ENCODE measurements at regions not wholly inside any gene's neighbourhood (a gene's known extent, or its start where the extent isn't known, plus 50 kb on each side); places are given as distances from the start of the nearest gene placed in this dataset.

DNA sequence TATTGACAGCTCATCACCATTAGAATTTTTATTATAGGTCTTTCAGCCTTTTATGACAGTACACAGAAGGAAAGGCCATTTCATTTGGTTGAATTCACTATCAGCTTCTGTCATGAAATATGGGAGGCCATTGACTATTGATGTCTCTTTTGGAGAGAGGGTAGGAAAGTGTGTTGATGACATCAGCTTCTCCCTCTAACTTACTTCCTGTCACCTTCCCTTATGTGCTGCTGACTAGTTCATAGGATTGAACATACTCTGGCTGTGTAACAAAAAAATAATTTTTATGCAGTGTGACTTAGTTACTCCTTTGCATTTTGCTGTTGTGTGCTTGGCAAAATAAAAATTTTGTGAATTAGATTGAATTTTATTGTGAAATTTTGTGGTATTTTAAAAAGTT lies 769.2 kb downstream of the METTL15 start:
- H3K27ac ChIP-seq (ENCODE audit: low read depth, low read length), result no peak overlapping the region
- CTCF ChIA-PET, result no interaction called here
- no peak overlapping the region for H3K9ac ChIP-seq (ENCODE audit: low read length)

More for the DNA sequence above, 769.2 kb downstream of the METTL15 start:
- BruUV-seq (replicated peaks), result no TSS peak
- Histone ChIP-seq H2AFZ (ENCODE audit: low read depth, low read length, poor library complexity, severe bottlenecking) (peak overlapping the region; percentile 58), H3K79me2 (ENCODE audit: insufficient read depth, low read length) (no peaks in the 10 kb centered on the region), H3K4me1 (ENCODE audit: control insufficient read depth in 1 of 2, insufficient read depth in 2 of 2, low read length in 2 of 2) (no peaks in the 10 kb centered on the region), H3K36me3 (ENCODE audit: control insufficient read depth in 1 of 2, insufficient read depth in 2 of 2, low read length in 2 of 2) (no peaks in the 10 kb centered on the region), H3K9me2 (ENCODE audit: insufficient read depth) (no peaks in the 10 kb centered on the region), H4K20me1 (ENCODE audit: insufficient read depth) (no peaks in the 10 kb centered on the region), H3K9me3 (ENCODE audit: control insufficient read depth in 1 of 2, insufficient read depth in 1 of 2, low read depth in 1 of 2, low read length in 2 of 2) (no peaks in the 10 kb centered on the region), H3K27me3 (ENCODE audit: insufficient read depth, low read length) (no peaks in the 10 kb centered on the region), H3K4me3 (replicated peaks in 1 of 2; ENCODE audit: low read depth in 1 of 2, low read length in 2 of 2) (no peak overlapping the region), H3K4me2 (ENCODE audit: low read length) (no peak overlapping the region)
- TF ChIP-seq EZH2 (IDR thresholded peaks at IDR 0.05) (no peak), JUND (IDR thresholded peaks at IDR 0.05) (no peak), YY1 (IDR thresholded peaks at IDR 0.05; ENCODE audit: extremely low read depth, insufficient replicate concordance, low read depth, low read length) (no peak), EZH2phosphoT487 (IDR thresholded peaks at IDR 0.05; ENCODE audit: borderline replicate concordance) (no peak), SIN3A (IDR thresholded peaks at IDR 0.05; ENCODE audit: low read depth) (no peak), FOSL1 (IDR thresholded peaks at IDR 0.05; ENCODE audit: low read depth) (no peak), CBX3 (IDR thresholded peaks at IDR 0.05; ENCODE audit: low read depth) (no peak), RAD21 (IDR thresholded peaks at IDR 0.05; ENCODE audit: low read depth) (no peak), CEBPB (IDR thresholded peaks at IDR 0.05; ENCODE audit: low read depth) (no peak), POLR2A (IDR thresholded peaks at IDR 0.05; ENCODE audit: borderline replicate concordance, extremely low read depth, insufficient read depth, insufficient read length) (no peak), ELF1 (IDR thresholded peaks at IDR 0.05; ENCODE audit: borderline replicate concordance, low read depth) (no peak), ZFX (IDR thresholded peaks at IDR 0.05) (no peak), ZNF274 (IDR thresholded peaks at IDR 0.05; ENCODE audit: low read depth, low read length) (no peak), ATF3 (IDR thresholded peaks at IDR 0.05) (no peak), REST (IDR thresholded peaks at IDR 0.05; ENCODE audit: low read depth) (no peak), CTCF (IDR thresholded peaks at IDR 0.05 in 2 of 3, conservative IDR thresholded peaks at IDR 0.05 in 1 of 3; ENCODE audit: borderline replicate concordance in 1 of 3, insufficient read depth in 1 of 3, low read depth in 2 of 3, low read length in 2 of 3) (no peak)
- ChIA-PET RAD21 (ENCODE audit: low non-redundant PET in 1 of 2, low total read pairs in 2 of 2, uncharacterized antibody in 2 of 2, unreplicated experiment in 2 of 2) (no interaction called here), POLR2A (no interaction called here)
- no peak for DNase-seq (ENCODE audit: low read depth, low spot score)
- intact Hi-C loops (cut with micrococcal nuclease), result no loop called here
- no peak for ATAC-seq
